Large intestine (tissue), 3 donors: ENCODE measurements at regions not wholly inside any gene's neighbourhood (a gene's known extent, or its start where the extent isn't known, plus 50 kb on each side); places are given as distances from the start of the nearest gene placed in this dataset.
"Not testable (repeated sequence)": the region's sequence is repeated elsewhere in the genome, so short reads cannot be mapped to it uniquely, and the experiment has no call there.

Experiments used
- DNase-seq, 2 donors: peaks; one replicate each; pipeline versions ENCODE4 v3.0.0 to v3.0.0-alpha.2; 2013
- H3K27ac ChIP-seq: one replicate; pipeline ENCODE4 v1.5.1; 2013; ENCODE audit warnings: low read length
- H3K27me3 ChIP-seq: 2 replicates; pipeline ENCODE4 v1.6.1; 2013; ENCODE audit warnings: low read length; ENCODE audit not compliant: control insufficient read depth, insufficient read depth
- H3K36me3 ChIP-seq: 2 replicates; pipeline ENCODE4 v1.6.1; 2013; ENCODE audit warnings: low read length; ENCODE audit not compliant: control insufficient read depth, insufficient read depth
- H3K4me1 ChIP-seq: one replicate; pipeline ENCODE4 v1.6.1; 2013; ENCODE audit warnings: low read length; ENCODE audit not compliant: control insufficient read depth, insufficient read depth
- H3K4me3 ChIP-seq: one replicate; pipeline ENCODE4 v1.5.1; 2013; ENCODE audit warnings: low read length
- H3K9me3 ChIP-seq: one replicate; pipeline ENCODE4 v1.6.1; 2013; ENCODE audit warnings: mild to moderate bottlenecking, low read depth, low read length, moderate library complexity; ENCODE audit not compliant: control insufficient read depth
- WGBS: methylation state at CpG from one replicate; pipeline ENCODE4 v1.1.5; 2013; ENCODE audit warnings: low lambda C conversion rate; ENCODE audit not compliant: insufficient coverage; 5-methylcytosine and 5-hydroxymethylcytosine counted together

DNA sequence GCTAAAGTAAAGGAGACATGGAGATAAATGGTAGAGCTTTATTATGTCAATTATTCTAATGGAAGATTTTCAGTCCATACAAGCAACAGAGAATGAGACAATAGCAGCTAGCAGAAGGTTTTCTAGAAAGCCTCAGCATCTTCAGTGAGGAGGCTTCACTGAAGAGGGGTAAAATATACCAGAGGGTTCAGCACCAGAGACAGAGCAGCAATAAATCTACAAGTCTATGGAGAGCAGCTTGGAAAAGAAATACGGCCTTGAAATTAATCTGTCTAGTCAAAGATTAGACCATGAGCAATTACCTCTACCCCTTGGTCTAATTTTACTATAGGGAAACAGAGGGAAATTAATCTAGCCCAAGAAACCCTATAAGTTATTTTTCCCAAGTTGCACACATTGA lies 185.7 kb upstream of the CRIM1 start:
- Histone ChIP-seq H3K27me3 (no peaks in the 10 kb centered on the region), H3K27ac (no peak overlapping the region), H3K4me1 (no peaks in the 10 kb centered on the region), H3K36me3 (no peaks in the 10 kb centered on the region), H3K4me3 (no peak overlapping the region), H3K9me3 (no peaks in the 10 kb centered on the region)
- WGBS, result no CpG with 5 or more reads among the region's 1 CpG
- DNase-seq, result no peak

DNA sequence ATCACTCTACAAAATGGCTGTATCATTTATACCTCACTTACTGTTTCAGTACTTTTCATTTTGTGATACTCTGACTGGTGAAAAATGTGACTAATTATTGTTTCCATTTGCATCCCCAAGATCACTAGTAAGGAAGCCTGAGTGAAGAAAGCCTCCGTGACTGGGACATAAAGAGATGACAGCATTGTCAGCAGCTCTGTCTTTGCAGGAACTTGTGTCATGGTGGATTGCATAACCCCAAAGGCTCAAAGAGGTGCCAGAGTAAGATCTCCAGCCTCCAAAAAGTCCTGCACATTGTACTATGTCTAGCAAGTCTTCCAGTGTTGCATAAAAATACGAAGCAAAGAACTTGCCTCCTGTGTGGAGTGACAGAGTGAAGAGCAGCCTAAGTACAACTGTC lies 187.5 kb upstream of the CRIM1 start:
- no peaks in the 10 kb centered on the region for H3K36me3 ChIP-seq
- no peak for DNase-seq
- H3K27me3 ChIP-seq, result no peaks in the 10 kb centered on the region
- H3K27ac ChIP-seq, result no peak overlapping the region
- H3K4me3 ChIP-seq, result no peak overlapping the region
- H3K4me1 ChIP-seq, result no peaks in the 10 kb centered on the region
- no CpG with 5 or more reads among the region's 2 CpGs for WGBS
- no peaks in the 10 kb centered on the region for H3K9me3 ChIP-seq

DNA sequence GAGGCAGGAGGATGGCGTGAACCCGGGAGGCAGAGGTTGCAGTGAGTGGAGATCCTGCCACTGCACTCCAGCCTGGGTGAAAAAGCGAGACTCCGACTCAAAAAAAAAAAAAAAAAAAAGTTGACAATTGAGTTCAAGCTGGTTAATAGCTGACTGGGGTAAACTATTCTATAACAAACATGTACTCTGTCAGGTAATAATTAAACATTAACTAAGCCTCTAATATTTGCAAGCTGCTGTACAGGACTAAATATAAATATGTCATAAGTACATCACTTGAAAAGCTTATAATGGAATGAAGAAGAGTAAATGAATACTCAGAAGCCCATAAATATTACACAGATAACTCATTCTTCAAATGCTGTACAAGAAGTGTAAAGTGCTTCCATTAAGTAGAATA lies 190.4 kb upstream of the CRIM1 start:
- H3K4me1 ChIP-seq, result no peaks in the 10 kb centered on the region
- no CpG with 5 or more reads among the region's 4 CpGs for WGBS
- no peaks in the 10 kb centered on the region for H3K27me3 ChIP-seq
- DNase-seq, result peak in 1 of 2 donors; percentile 29
- H3K4me3 ChIP-seq, result no peak overlapping the region
- H3K27ac ChIP-seq, result no peak overlapping the region
- no peaks in the 10 kb centered on the region for H3K36me3 ChIP-seq
- H3K9me3 ChIP-seq, result no peaks in the 10 kb centered on the region

DNA sequence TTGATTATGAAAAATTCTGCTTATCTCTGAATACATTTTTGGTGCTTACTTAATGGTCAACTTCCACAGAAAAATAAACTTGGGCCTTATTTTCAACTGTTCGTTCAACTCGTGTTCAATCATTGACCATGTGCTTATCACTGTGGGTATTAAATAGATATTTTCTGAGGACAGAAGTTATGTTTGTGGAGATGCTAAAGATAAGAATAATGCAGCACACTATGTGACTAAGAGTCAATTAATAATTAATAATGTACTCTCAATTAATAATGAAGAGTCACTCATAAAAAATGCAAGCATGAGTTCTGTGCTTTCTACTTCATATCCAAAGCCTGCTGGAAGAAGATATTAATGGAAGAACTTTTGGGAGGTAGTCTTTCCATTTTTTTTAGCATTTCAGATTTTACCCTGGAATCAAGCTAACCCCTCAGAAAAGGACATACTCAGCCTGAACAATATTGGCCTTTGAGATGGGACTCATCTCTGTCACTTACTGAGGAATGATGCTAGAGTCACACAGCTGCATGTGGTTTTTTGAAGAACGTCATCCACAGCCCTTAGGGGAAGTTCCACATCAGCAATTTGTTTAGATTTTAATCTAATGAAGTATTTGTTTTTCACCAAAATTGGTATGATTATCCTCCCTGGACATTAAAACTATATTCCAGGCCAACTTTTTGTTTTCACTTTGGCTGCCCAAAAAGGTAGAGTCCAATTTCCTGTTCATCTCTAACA lies 191.9 kb upstream of the CRIM1 start:
- H3K36me3 ChIP-seq, result no peaks in the 10 kb centered on the region
- H3K9me3 ChIP-seq, result no peaks in the 10 kb centered on the region
- DNase-seq, result no peak
- no peak overlapping the region for H3K4me3 ChIP-seq
- H3K4me1 ChIP-seq, result no peaks in the 10 kb centered on the region
- H3K27ac ChIP-seq, result no peak overlapping the region
- H3K27me3 ChIP-seq, result no peaks in the 10 kb centered on the region
- no CpG with 5 or more reads among the region's 3 CpGs for WGBS

DNA sequence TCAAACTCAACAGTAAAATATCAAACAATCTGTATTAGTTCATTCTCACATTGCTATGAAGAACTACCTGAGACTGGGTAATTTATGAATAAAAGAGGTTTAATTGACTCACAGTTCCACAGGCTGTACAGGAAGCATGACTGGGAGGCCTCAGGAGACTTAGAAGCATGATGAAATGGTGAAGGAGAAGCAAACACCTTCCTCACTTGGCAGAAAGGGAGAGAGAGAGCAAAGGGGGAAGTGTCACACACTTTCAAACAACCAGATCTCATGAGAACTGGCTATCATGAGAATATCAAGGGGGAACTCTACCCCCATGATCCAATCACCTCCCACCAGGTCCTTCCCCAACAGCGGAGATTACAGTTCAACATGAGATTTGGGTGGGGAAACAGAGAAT lies 198.5 kb upstream of the CRIM1 start:
- no CpG with 5 or more reads among the region's 1 CpG for WGBS
- H3K4me3 ChIP-seq, H3K27me3 ChIP-seq, H3K36me3 ChIP-seq, H3K4me1 ChIP-seq, DNase-seq, H3K27ac ChIP-seq, H3K9me3 ChIP-seq: not testable (repeated sequence)

DNA sequence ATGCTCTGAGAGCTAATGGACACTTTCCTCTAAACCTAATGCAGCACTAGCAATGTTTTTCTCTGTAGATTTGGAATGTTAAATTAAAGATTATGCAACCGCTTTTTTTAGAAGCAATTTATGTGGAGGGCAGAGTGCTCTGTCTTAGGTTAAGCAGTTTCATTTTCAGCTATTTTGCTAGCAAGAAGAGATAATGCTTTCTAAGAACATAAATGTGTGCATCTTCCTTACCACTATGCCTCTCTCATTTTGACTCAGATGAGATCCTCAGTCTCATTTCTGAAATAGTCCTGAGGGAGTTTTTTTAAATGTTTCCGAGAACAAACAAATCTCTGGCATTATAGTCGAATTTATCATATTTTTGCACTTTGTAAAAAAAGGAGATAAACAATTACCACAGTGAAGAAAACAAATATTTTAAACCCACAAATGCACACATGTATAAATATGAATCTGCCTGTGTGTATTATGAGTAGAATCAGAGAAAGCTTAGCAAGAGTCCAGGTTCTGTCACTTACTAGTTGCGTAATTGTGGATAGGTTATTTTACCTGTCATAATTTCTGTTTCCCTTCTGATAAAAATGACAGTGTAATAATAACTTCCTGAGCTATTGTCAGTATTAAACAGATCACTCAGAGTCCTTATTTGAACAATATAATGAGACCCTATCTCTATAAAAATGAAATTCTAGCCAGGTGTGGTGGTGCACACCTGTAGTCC lies 207.7 kb upstream of the CRIM1 start:
- H3K4me3 ChIP-seq, result no peak overlapping the region
- no peak overlapping the region for H3K27ac ChIP-seq
- H3K4me1 ChIP-seq, result no peaks in the 10 kb centered on the region
- no peaks in the 10 kb centered on the region for H3K9me3 ChIP-seq
- DNase-seq, result no peak
- no peaks in the 10 kb centered on the region for H3K27me3 ChIP-seq
- WGBS, result 100% methylated on average over 1 of the region's 4 CpGs
- no peaks in the 10 kb centered on the region for H3K36me3 ChIP-seq

DNA sequence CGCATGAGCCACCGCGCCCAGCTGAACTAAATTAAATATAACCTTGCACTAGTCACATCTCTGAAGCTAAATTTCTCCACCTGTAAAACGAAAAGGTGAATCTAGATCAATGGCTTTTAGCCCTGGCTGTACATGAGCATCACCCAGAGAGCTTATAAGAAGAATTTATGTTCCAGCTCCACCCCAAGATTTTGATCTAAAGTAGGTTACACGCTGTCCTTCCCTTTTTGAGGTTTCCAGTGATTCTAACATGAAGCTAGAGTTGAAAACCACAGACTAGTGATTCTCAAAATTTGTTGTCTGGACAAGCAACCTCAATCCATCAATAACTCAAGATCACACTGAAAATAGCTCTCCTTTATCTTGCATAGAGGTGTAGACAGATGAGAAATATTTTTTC lies 208.8 kb upstream of the CRIM1 start:
- Histone ChIP-seq H3K4me1 (no peaks in the 10 kb centered on the region), H3K4me3 (no peak overlapping the region), H3K27me3 (no peaks in the 10 kb centered on the region), H3K9me3 (no peaks in the 10 kb centered on the region), H3K36me3 (no peaks in the 10 kb centered on the region), H3K27ac (no peak overlapping the region)
- DNase-seq, result no peak
- 89% methylated on average over 1 of the region's 5 CpGs for WGBS

DNA sequence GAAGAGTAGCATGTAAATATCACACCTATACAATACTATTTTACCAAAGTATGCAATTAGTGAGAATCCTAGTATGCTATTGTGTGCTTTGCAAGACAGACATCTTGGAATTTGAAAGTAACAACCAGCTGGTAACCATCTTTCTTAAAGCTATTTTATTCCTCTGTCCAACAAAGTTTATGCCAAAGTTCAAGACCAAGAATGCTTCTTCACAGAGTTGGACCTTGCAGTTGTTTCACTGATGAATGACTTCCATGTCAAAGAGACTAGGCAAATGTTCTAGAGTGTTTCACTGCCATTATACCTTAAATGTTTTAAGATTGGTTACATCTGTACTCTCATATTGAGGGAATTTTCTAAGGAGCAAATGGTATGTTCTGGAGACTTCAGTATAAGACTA lies 215.2 kb upstream of the CRIM1 start:
- no peak for DNase-seq
- Histone ChIP-seq H3K4me1 (no peaks in the 10 kb centered on the region), H3K27ac (no peak overlapping the region), H3K36me3 (no peaks in the 10 kb centered on the region), H3K27me3 (no peaks in the 10 kb centered on the region), H3K4me3 (no peak overlapping the region), H3K9me3 (no peaks in the 10 kb centered on the region)

DNA sequence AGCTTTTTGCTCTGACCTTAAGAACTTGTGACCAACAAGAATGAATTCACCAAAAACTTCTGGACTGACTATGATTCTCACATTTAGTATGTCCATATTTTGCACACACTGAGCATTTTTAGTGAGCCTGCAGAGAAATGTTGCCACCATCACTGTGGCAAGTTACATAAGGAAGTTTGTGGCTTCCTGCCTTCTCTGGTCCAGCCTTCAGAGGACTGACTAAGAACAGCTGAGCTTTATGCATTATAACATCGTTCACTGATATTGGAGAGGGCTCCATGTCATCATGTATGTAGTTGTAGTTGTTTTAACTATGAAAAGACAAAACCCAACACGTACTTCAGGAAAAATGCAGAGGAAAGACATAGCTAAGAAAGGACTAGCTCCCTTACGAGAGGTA lies 218.0 kb upstream of the CRIM1 start:
- DNase-seq, result no peak
- no peaks in the 10 kb centered on the region for H3K9me3 ChIP-seq
- H3K27me3 ChIP-seq, result no peaks in the 10 kb centered on the region
- no peak overlapping the region for H3K27ac ChIP-seq
- 80% methylated on average over 1 of the region's 3 CpGs for WGBS
- H3K4me1 ChIP-seq, result no peaks in the 10 kb centered on the region
- no peaks in the 10 kb centered on the region for H3K36me3 ChIP-seq
- H3K4me3 ChIP-seq, result no peak overlapping the region

DNA sequence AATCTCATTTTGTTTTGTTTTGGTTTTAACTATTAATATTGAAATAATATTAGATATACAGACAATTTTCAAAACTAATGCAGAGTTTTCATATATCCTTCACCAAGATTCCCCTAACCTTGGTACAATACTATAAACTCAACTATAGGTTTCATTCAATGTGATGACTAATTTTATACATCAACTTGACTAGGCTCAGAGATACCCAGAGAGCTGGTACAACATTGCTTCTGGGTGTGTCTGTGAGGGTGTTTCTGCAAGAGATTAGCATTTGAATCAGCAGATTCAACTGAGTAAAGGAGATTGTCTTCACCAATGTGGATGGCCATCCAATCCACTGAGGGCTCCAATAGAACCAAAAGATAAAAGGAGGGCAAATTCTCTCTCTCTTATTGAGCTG lies 221.3 kb upstream of the CRIM1 start:
- no peaks in the 10 kb centered on the region for H3K27me3 ChIP-seq
- H3K4me1 ChIP-seq, result no peaks in the 10 kb centered on the region
- H3K9me3 ChIP-seq, result no peaks in the 10 kb centered on the region
- no peaks in the 10 kb centered on the region for H3K36me3 ChIP-seq
- H3K27ac ChIP-seq, result no peak overlapping the region
- DNase-seq, result no peak
- H3K4me3 ChIP-seq, result no peak overlapping the region

DNA sequence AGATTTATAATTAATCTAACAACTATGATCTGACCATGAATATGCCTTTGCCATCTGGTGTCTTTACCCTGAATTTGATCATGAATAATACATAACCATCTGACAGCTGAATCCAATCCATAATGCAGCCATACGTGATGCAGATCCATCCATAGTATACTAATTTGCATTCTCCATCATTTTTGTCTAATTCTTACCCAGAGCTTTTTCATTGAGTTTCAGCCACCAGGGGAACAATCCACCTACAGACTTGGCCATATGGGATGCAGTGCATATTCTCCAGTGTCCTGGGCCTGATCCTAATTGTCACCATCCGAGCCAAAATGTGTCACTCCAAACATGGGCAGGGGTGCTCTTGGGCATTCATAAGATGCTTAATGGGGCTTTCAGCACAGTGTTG lies 227.2 kb upstream of the CRIM1 start:
- no CpG with 5 or more reads among the region's 2 CpGs for WGBS
- Histone ChIP-seq H3K27ac (no peak overlapping the region), H3K27me3 (no peaks in the 10 kb centered on the region), H3K4me3 (no peak overlapping the region), H3K36me3 (no peaks in the 10 kb centered on the region), H3K9me3 (no peaks in the 10 kb centered on the region), H3K4me1 (no peaks in the 10 kb centered on the region)
- DNase-seq, result no peak
